HG03378 (cell line): ENCODE measurements at regions not wholly inside any gene's neighbourhood (a gene's known extent, or its start where the extent isn't known, plus 50 kb on each side); places are given as distances from the start of the nearest gene placed in this dataset.
"Not testable (repeated sequence)": the region's sequence is repeated elsewhere in the genome, so short reads cannot be mapped to it uniquely, and the experiment has no call there.

Experiments used
- ATAC-seq: cut with Tn5 transposase; IDR thresholded peaks from one replicate; pipeline ENCODE4 v1.9.1; 2021; ENCODE audit warnings: mild to moderate bottlenecking, moderate library complexity; ENCODE audit not compliant: unreplicated experiment

DNA sequence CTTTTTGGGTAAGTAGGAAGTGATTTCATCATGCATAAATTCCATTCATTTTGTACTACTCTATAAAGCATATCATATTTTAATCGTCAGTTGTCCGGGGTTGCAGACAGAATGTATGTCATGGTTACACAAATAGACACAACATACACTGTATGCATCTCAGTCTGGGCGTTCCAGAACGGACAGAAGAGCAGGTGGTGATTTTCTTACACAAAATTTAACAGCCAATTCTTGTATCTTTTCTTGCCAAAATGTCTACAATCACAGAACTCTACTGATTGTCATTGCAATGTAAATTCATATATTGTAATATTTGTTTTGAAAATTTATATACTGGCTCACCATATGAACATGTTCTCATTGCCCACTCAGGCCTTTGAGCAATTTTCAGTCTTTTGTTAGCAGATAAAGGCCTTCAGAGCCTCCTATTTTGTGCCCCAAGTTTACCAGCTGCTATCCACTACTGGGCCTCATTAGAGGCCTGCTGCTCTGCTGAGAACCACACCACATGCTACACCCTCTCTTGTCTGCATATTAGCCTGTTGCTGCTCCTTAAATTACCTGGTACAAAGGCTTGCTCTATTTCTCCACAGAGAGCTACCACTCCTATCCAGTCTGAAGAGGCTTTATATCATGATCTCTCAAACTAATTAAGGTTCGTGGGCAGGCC, 61.5 kb downstream of the PRDM13 start:
- no peak for ATAC-seq

DNA sequence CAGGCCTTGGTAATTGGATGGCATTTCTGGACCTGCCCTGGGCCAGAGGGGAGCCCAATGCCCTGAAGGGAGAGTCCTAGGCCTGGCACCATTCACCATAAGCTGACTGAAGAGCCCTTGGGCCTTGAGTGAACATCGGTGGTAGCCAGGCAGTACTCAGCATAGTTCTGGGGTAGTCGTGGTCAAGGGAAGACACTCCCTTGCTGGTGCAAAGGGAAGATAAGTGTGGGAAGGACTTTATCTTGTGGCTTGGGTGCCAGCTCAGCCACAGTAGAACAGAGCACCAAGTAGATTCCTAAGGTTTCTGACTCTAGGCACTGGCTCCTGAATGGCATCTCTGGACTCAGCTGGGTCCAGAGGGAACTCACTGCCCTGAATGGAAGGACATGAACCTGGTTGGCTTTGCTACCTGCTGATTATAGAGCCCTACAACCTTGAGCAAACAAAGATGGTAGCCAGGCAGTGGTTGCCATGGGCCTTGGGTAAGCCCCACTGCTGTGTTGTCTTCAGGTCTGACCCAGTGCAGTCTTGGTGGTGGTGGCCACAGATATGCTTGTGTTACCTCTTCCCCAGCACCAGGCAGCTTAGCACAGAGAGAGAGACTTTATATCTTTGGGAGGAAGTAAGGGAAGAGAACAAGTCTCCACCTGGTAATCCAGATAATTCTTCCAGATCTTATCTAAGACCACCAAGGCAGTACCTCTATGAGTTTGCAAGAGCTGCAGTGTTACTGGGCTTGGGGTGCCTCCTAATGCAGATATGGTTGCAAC, 83.5 kb downstream of the PRDM13 start:
- ATAC-seq: no peak

DNA sequence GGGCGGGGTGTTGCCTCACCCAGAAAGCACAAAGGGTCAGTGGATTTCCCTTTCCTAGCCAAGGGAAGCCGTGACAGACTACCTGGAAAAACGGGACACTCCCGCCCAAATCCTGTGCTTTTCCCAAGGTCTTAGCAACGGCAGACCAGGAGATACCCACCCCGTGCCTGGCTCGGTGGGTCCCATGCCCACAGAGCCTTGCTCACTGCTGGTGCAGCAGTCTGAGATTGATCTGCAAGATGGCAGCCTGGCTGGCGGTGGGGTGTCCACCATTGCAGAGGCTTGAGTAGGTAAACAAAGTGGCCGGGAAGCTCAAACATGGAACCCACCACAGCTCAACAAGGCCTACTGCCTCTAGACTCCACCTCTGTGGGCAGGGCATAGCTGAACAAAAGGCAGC, 95.7 kb downstream of the PRDM13 start:
- not testable (repeated sequence) for ATAC-seq

DNA sequence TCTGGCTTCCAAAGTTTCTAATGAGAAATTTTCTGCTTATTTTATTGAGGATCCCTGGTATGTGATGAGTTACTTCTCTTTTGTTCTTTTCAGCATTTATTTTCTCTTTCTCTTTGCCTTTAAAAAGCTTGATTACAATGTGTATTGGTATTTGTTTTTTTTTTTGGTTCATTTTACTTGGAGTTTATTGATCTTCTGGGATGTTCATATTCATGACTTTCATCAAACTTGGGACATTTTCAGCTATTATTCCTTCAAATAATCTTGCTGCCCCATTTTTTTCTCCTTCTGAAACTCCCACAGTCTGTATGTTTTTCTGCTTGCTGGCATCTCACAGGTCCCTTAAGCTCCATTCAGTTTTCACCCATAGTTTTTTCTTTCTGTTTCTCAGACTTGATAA, 102.4 kb downstream of the PRDM13 start:
- ATAC-seq: no peak

DNA sequence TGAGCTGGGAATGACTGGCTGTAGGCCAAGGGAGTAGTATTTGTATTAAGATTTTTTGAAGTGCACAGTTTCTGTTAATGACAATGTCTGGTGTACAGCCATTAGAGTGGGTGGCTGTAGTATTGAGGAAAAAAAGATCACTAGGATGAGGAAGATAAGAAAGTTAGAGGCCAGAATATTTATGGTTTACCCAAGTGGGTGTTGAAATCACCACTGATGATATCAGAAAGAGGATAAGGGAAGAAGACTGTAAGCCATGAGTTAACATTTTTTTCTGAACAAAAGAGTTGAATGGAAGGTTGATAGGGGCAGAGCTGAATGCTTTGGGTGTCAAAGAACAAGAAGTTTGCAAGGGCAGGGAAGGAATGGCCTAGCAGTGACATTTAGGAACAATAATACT, 104.7 kb downstream of the PRDM13 start:
- ATAC-seq: no peak

DNA sequence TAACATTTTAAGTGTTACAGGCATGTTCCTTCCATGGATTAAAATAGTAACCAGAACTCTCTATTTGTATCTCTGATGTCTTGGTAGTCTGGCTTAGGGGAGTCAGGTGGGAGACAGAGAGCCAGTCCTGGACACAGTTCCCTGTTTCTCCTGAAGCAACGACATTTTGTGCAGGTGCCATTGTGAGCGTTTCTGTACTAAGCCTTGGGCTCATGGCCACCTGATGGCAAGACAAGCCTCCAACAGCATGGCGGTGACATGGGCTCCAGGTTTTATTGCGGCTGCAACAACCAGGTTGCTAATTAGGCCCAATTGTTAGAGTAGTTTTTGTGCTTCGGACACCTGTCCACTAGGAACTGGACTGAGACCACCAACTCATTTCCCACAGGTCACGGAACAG, 105.3 kb downstream of the PRDM13 start:
- ATAC-seq: no peak

DNA sequence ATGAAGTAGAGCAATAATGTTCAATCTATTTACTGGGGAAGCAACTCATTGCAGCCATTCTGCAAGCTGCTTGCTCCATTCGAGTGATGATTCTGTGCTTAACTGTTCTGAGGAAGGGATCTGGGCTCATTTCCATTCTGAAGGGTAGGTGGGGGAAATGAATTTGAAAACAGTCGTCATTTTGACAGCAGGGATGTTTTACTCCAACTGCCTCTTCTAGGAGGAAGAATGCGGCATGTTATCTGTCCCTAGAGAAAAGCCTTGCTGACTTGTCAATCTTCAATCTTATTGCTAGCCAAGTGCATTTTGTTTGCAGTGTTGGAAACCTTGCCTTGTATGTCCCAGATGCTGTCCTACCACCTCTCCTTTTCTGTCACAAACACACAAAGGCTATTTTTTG, 105.9 kb downstream of the PRDM13 start:
- no peak for ATAC-seq

DNA sequence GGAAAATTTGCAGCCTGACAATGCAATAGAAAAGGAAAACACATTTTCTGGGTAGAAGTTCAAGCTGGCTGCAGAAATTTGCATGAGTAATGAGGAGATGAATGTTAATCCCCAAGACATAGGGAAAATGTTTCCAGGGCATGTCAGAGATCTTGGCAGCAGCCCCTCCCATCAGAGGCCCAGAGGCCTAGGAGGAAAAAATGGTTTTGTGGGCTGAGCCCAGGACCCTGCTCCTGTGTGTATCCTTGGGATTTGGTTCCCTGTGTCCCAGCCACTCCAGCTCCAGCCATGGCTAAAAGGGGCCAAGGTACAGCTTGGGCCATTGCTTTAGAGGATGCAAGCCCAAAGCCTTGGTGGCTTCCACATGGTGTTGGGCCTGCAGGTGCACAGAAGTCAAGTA, 115.4 kb downstream of the PRDM13 start:
- not testable (repeated sequence) for ATAC-seq

DNA sequence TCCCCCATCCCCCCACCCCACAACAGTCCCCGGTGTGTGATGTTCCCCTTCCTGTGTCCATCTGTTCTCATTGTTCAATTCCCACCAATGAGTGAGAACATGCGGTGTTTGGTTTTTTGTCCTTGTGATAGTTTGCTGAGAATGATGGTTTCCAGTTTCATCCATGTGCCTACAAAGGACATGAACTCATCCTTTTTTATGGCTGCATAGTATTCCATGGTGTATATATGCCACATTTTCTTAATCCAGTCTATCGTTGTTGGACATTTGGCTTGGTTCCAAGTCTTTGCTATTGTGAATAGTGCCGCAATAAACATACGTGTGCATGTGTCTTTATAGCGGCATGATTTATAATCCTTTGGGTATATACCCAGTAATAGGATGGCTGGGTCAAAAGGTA, 123.6 kb downstream of the PRDM13 start:
- ATAC-seq: not testable (repeated sequence)

DNA sequence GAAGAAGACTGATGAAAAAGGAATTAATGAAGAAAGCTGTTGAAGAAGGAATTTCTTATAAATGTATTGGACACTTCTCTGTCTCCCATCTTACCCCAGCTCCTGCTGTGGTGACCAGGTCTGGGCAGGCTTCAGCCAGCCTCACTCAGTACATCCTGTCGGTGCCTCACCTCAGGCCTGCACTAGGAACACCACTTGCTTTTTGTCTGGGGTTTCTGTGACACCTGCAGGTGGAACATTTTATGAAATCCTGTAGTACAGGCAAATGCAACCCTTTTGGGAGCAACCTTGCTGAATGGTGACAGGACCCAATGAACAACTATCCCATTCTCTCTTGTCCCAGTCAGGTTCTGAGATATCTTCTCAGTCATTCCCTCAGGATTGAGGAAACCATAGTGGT, 129.7 kb downstream of the PRDM13 start:
- ATAC-seq: no peak

DNA sequence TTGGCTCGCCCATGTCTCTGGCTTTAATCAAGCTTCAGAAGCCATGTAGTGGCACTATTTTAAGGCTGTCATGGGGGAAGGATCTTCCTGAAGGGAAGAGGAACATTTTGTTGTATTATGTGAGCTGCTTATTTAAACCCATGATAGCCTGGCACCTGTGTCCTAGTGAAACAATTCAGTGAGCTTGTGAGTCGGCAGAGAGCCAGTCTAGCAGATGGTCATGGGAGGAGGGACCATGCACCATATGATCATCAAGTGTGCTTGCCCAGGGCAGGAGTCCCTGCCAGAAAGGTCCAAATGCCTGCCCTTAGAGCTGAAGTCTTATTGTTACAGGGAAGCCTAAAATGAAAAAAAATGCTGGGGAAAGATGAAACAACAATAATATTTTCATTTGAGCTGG, 132.9 kb downstream of the PRDM13 start:
- no peak for ATAC-seq

DNA sequence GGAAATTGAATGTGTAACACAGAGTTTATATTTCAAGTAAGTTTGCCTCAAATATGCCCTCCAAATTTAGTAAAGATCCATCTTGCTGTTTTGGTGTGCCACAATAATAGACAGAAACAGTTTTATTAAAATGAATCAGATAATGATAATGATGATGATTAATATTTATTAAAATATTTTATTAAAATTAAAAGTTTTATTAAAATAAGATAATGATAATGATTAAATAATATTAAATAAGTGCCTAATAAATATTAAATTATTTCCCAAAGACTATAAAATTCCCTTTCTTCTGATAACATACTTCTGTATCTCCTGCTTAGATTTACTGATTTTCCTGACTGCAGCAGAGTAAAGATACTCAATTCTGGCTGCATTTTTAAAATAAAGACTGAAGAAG, 134.5 kb downstream of the PRDM13 start:
- no peak for ATAC-seq

DNA sequence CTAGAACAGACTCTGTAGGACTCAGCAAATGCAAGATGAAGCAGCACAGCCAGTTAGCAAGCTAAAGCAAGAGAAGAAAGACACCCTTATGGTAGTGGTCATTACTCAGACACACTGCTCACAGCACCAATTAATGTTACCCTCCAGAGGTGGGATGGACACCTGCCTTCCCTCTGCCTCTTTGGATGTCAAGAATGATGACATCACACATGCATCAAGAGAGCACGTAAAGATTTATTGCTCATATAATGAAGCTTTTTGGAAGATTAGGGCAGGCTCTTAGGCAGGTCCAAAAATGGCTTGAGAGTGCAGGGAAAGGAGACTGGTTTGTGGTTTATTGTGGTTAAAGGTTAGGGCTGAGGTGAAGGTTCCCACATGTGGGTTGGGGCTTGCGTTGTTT, 137.0 kb downstream of the PRDM13 start:
- no peak for ATAC-seq

DNA sequence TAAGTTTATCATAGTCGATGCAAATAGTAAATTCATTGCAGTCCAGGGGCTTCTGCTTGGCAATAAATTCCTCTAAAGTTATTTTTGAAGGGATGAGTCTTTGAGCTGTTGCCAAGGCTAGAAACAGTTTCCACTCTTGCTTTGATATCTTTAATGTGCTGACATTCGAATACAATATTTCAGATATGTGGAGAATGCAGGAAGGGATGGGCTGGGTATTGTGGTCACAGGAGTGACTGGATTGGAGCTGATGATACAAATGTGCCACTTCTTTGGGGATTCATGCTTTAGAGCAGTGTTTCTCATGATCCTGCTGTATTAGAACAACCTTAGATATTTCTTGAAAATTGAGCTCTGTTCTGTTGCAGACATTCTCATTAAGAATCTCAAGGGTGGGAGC, 139.0 kb downstream of the PRDM13 start:
- ATAC-seq: no peak

DNA sequence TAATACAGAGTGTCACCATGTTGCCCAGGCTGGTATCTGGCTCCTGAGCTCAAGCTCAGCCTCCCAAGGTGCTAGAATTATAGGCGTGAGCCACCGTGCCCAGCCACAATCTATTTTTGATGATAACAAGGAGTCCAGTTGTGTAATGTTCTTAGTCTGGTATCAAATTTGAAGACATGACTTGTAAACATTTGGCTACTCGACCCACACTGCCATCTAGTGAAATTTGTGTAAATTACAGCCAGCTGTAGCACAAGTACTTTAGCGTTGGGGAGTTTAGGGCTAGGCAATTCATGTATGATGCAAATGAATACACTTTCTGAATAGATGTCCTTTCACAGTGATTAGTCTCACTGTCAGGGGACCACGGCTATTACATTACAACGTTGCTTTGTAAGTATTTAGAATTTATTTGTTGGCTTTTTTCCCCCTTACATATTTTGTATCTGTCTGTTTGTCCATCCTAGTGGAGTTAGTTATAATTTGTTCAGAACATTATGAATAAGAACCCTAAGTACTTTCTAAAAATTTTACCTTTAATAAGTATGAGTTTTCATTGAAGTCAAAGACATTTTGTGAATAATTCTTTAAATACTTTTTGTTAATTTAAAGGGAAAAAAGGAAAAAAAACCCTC, 139.7 kb downstream of the PRDM13 start:
- ATAC-seq: peak; percentile 94

DNA sequence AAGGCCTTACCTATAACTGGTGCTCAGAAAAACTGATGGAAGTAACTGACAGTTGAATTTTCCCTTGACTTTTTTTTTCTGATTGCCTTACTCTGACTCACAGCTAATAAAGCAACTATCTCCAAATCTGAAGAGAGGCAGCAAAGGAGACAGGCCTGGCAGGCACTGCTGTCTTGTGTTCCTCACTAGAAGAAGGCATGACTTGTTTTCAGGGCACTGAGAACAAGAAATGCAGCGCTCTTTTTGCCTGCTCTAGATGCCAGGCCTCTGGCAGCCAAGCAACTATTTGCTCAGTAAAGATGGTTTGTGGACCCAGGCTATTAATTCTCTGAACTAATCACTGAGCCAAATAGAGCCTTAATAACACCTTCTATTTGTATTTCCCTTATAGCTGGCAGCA, 155.1 kb downstream of the PRDM13 start:
- ATAC-seq: no peak

DNA sequence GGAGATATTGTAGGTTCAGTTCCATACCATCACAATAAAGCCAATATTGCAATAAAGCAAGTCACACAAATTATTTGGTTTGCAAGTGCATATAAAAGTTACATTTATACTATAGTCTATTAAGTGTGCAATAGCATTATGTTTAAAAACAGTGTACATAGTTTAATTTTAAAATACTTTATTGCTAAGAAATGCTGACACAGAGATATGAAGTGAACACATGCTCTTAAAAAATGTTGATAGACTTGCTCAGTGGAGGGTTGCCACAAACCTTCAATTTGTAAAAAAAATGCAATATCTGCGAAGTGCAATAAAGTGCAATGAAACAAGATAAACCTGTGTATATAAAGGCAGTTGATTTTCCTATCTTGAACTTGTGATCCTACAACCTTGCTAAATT, 161.5 kb downstream of the PRDM13 start:
- no peak for ATAC-seq

DNA sequence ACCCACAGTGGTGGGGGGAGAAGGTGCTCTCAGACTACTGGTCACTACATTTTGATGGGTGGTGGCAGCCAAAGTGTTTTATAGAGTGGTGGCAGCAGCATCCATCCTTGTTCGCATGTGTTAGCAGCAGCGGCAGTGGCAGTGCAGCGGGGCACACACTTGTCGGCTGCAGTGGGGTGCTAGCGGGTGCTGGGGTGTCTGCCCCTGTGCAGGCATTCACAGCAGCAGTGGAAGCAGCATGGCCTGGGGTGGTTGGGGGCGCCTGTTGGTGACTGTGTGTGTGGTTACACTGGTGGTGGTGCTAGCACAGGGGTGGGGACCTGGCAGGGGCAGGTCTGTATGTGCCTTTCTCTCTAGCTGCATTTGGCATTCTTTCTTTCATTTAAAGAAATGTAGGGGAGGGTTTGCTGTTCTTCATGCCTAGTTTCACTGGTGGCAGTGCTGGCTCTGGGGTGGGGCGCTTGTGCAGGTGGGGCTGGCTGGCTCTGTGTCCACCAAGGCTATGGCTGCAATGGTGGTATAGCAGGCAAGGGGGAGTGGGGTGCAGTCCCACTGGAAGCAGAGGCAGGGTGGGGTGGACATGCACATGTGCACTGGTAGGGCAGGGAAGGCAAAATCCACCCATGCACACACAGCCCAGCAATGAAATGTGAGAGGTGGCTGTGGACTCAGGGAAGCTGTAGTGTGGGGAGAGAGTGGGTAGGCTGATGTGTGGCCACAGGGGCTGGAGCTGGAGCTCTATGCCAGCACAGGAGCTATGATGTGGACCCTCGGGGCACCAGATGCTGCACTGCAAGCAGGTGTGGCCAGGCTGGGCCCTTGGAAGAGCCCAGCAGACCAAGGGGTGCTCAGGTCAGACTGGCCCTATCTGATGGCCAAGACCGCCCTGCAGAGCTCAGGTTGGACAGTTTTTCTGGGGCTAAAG, 173.3 kb downstream of the PRDM13 start:
- no peak for ATAC-seq

DNA sequence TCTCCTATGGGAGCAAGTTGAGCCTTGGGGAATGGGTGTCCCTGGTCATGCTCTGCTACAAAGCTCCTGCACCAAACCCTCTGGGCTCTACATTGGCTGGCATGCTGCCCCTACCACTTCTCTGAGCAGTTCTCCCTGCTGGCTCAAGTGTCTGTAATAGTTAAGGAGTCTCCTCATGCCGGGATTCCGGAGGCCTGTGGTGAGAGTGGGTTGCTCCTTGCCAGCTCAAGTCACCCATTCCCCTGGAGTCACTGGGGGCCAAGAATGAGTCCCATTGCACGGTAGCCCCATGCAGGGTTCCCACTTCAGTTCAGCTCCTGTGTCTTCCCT, 173.9 kb downstream of the PRDM13 start:
- no peak for ATAC-seq

DNA sequence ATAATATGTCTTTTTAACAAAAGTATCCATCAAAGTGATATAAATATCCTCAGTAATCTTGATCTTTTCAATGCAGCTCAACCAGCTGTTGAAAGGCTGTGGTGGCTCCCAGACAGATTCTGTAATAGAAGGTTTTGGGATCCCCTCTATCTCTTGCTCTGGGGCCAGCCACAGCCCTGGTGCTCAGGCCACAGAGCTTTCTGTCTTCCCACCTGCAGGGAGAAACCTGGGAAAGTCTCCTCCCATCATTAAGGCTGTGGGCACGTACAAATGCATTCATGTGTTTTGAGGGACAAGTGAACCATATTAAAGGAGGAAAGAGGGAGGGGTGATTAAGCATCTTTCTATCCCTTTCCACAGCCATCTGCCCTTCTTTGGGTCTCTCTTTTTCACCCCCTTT, 183.1 kb downstream of the PRDM13 start:
- ATAC-seq: peak; percentile 79

DNA sequence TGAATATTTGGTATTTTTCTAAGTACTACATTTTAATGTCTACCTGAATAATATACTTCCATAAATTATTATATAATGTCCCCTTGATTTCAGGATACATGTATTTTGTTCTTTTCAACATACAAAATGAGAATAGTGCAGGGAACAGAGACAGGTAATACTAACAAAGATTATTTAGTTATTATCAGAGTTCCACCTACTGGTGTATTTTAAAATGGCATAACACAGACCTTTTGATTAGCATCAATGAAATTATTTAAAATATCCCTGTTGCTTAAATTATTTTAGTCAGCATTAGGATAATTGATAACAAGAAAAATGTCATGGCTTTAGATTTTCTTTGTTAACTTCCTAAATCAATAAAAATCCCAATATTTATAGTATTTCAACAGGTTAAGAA, 184.0 kb downstream of the PRDM13 start:
- no peak for ATAC-seq
